ENCODE measurements at regions not wholly inside any gene's neighbourhood (a gene's known extent, or its start where the extent isn't known, plus 50 kb on each side); places are given as distances from the start of the nearest gene placed in this dataset.
A peak's percentile ranks its signal among the peaks of the same experiment; 100 is the strongest.

DNA sequence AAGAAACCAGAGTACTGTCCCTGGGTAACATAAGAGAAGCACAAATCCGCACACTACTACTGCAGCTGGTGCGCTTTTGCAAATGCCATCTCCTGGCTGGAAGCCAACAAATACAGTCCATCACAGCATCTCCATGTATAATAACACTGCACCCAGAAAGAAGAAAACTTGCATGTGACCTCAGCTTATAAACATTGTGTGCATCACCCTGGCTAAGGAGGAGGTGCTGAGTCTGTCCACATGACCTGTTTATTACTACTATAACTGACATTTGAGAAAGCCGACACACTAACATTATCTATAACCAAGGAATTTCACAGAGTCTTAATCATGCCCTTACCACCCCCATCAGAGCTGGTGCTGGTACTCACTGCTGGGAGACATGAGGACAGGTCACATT, 516.8 kb downstream of the CFAP47 start:
- no peak for DNase-seq

DNA sequence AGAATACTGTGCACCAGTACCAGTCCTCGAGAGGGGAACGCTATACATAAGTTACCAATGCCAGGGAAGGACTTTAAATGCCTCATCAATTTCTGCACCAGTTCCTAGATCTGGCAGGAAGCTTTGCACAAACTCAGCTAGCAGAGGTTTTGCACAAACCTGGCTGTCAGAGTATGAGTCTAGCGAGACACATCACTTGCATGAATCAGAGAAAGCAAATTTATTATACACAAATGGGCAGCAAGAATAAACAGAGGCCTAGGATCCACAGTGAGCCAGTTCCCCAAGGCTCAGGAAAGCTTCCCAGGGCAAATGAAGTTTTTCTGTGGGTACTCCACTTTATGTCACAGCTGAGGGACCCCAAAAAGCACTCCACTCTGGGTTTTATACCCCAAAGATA, 523.5 kb downstream of the CFAP47 start:
- no peak for DNase-seq

DNA sequence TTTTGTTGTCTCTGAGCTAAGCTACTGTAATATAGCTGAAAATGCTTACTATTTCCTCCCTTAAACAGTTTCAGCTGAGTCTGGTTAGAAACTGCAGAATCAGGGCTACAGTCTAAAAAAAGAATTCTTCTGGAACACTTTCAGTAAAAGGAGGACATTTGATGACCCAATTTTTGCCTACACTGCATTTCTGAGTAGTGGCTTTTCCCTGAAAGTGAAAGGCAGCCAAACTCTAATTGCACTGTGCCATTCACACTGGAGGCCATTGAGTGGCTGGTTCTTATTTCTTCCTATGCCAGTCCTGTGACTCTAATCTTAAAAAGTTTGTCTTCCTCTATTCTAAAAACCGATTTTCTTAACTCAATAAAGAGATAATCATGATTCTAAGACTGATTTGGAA, 526.0 kb downstream of the CFAP47 start:
- no peak for DNase-seq

DNA sequence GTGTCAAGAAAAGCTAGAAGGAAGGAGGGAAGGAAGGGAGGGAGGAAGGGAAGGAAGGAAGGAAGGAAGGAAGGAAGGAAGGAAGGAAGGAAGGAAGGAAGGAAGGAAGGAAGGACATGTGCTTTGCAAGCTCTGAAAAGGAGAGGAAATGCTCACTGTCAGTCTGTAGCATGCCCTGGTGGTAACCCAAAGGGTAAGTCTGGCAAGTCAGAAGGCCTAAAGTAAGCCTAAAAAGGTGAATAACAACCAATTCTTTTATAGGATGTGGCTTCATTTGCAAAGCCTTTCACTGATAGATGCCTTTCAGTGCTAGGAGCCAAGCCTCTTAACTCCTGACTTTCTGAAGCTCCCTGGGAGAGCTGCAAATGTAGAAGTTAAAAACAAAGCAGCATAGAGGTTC, 542.6 kb downstream of the CFAP47 start:
- no peak for DNase-seq

DNA sequence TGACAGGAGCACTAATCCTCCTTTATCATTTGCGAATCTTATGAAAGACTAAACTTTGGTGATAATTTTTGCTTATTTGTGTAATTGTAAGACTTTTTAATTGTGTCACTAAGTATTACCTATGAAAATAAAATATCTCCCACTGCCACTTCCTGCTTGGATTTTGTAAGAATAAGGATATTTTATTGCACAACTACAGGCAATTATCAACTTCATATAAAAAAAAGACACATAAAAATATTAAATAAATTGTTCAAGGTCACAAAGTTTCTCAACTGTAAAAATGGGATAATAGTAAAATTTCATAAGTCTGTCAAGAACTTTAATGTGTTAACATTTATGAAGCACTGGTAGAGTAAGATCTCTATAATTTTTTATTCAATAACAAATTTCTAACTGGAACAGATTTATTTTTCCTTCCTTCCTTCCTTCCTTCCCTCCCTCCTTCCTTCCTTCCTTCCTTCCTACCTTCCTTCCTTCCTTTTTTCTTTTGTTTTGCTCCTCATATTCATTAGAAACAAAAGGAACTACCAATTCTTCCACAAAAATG, 527.6 kb upstream of the FAM47C start:
- DNase-seq: no peak

DNA sequence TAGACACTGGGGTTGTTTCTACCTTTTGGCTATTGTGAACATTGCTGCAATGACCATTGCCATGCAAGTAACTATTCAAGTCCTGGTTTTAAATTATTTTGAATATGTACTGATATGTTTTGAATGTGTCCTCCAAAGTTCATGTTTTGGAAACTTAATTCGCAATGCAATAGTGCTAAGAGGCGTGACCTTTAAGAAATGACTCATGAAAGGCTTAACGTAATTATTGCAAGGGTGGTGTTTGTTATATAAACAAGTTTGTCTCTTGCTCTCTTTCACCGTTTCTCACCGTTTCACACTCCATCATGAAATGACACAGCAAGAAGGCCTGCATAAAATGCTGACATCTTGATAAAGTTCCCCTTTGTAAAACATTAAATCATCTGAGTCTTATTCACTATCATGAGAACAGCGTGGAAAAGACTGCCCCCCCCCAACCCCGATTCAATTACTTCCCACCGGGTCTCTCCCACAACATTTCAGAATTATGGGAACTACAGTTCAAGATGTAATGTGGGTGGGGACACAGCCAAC, 506.9 kb upstream of the FAM47C start:
- DNase-seq: no peak

DNA sequence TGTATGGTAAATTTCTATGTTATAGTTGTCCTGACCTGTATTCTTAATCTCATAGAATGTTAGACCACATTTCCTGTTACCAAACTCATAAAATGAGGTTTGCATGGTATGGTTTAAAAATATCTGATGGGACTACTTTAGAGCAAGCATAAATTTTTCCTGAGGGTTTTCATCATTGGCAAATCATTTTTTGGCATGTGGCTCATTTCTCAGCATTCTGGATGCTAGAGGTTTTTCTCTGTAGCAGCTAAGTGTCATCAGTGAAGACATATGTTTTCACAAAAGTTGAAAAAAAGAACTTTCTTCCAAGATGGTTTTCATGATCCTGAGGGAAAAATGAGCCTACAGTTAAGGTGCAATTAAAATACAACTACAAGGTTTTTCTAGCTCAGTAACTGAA, 503.5 kb upstream of the FAM47C start:
- DNase-seq: no peak

DNA sequence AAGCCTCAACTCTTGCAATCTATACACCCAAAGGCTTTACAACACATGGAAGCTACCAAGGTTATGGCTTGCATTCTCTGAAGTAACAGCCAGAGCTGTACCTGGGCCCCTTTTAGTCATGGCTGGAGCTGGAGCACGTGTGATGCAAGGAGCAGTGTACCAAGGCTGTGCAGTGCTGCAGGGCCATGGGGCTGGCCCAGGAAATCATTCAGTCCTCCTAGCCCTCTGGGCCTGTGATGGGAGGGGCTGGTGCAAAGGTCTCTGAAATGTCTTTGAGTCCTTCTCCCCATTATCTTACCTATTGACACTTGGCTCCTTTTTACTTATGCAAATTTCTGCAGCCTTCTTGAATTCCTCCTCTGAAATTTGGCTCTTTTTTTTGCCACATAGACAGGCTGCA, 500.1 kb upstream of the FAM47C start:
- DNase-seq: no peak

DNA sequence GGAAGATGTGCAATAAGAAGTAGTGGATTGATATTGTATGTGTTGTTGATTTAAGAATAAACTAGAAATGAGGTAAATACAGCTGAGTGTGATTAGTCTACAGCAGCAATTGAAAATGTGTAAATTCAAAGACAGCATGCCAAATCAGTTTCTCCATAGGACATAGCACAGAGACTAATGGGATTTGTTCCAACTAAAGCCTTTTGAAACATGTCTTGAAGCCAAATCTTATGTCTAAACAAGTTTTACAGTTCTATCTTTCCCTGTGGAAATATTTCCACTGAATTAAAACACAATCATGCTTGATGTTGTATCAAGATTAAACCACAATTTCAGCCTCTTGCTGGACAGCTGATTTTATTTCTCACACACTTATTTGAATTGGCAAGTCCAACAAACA, 497.4 kb upstream of the FAM47C start:
- DNase-seq: no peak

DNA sequence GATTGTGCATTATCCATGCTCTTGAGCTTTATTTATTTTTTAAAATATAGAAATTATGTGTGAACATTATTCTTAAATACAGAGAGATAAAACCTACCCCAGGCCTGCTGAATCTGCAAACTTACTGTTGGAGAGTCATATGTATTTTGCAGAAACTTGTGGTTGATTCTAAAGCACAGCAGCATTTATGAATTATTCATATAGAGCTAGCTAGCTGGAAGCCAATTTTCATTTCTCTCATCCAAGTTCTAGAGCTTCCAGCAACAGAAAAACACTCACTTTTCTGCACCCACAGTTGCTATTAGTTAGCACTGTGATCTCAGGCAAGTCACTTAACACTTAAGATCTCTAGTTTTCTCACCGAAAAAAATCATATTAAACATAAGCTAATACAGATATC, 479.5 kb upstream of the FAM47C start:
- DNase-seq: no peak

DNA sequence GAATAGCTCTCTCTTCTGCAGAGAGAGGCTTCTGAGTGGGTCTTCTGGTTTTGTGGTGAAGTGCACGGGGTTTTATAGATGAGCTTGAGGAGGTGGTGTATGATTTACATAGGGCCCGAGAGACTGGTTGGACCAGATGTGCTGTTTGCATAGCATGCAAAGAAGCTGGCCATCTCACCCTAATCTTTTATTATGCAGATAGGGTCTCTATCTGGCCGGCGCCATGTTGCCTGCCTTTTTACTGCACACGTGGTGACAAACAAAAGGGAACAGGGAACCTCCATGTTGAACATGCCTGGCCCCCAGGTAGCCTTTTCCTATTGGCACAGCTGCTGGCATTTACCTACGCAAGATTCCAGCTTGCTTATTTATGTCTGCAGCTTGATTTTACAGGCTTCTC, 473.3 kb upstream of the FAM47C start:
- DNase-seq: peak; percentile 47

DNA sequence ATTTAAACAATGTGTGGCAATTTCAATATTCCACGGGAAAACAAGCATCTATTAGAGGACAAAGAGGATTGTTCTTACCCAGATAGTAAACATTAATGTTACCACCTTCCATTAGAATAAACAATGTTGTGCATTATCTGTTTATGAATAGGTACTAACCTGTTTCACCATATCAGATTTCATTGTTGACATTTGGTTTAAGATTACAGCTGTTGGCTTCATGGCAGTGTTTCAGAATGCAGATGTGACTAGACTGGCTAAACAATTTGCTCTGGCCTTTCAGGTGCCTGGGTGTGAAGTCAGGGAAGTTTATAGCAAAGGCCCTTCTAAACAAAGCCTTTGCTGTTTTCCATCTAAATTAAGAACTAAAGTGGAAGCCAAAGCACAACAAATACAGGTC, 464.7 kb upstream of the FAM47C start:
- DNase-seq: no peak

DNA sequence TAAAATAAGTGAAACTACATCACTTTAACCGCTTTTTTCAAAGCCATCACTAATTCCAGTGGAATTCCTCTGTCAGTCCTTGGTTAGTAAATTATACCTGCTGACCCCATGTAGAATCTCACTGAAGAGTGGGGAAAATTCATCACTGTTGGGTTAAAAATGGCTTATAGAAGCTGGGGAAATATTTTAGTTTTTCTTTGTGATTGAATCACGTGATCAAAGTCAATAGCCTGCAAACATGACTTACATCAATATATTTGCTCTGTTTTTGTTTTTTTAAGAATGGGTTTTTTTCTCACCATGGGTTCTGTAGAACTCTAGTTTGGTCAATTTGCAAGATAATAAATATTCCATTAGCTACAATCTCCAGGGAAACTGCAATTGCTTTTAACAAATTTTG, 445.2 kb upstream of the FAM47C start:
- DNase-seq: no peak

DNA sequence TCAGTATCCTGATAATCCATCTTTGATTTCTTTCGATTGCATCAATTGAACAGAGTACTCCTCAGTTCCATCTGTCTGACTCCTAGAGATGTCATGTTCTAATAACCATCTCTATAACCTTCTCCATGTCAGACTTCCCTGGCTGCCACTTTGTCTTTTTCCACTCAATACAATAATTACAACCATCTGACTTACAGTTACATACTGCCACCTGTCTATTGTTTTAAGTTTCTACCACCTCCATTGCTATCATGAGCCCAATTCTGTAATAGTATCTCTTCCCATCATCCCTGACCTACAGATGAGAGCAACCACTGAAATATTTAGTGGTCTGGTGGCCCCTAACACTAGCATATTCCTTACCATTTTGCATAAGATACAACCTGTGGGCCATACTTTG, 439.2 kb upstream of the FAM47C start:
- no peak for DNase-seq

DNA sequence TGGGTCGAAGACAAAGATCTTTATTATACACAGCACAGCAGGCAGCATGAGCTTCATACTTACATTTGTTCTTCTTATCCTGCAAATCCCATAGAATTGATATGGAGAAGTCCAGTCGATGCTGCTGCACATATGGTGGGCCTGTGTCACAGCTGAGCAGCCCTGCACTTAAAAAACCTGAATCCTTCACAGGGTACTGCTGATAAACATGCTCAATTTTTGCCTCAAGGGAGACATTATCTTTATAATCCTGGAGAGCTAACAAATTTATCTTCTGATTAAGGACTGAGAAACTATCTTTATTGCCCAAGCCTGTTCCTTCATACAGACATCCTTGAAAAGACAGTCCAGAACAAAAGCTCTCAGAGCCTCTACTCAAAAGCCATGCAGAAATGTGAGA, 434.4 kb upstream of the FAM47C start:
- no peak for DNase-seq

DNA sequence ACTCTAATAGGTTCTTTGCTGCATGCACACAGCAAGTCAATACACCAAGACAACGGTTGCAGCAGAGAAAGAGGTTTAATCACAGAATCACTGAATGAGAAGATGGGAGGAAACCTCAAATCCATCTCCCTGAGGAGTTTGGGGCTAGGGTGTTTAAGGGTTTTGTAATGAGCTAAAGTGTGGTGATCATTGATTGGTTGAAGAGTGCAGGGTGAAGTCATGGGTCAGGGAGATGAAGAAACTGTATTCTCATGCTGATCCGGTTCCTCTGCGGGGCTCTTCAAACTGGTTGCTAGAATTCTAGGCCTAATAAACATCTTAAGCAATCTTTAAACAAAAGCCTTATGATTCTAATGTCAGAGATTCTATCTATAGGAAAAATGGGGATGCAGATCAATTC, 432.5 kb upstream of the FAM47C start:
- no peak for DNase-seq

DNA sequence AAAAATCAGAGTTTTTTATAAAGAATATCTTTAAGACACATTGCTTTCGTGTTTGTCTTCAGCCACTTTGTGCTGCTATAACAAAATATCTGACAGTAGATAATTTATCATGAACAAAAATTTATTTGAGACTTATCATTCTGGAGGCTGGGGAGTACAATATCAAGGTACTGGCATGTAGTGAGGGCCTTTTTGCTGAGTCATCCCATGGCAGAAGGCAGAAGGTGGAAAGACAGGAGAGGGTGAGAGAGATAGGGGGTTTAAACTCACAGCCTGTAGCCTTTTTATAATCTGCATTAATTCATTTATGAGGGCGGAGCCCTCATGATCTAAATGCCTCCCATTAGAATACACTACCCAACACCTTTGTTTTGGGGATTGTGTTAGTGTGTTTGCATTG, 431.2 kb upstream of the FAM47C start:
- no peak for DNase-seq

DNA sequence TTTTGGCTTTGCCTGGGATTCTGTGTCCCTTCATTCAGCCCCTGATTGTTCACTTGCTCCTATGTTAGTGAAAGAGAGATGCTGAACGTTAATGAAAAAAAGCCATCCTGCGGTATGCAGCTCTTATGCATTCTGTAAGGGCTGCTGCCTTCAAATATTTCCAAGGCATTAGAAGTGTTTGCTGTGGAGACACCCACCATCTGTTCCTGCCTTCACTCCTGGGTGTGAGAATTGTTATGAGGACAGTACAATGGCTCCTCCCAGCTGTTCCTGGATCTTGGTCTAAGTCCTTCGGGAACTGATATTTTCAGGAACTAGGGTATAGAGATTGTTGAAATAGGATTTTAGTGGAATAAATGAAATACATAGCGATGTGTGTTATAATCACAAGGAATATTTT, 427.1 kb upstream of the FAM47C start:
- no peak for DNase-seq

DNA sequence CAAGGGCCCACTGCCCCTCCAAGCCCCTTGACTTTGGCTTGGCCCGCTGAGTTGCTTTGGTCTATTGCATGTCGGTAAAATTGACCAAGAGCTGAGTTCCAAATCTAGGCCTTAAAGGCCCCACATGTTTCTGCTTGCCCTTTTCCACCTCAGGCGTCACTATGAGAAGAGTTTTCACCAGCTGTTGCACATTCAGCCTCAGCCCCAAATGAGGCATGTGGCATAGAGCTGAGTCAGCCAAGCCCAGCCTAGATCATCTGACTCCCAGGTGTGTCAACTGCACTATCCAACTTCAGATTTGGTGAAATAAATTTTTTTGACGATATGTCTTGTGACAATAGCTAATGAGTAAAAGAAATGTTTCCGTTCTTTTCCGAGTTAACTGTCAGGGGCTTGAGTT, 424.5 kb upstream of the FAM47C start:
- DNase-seq: no peak

DNA sequence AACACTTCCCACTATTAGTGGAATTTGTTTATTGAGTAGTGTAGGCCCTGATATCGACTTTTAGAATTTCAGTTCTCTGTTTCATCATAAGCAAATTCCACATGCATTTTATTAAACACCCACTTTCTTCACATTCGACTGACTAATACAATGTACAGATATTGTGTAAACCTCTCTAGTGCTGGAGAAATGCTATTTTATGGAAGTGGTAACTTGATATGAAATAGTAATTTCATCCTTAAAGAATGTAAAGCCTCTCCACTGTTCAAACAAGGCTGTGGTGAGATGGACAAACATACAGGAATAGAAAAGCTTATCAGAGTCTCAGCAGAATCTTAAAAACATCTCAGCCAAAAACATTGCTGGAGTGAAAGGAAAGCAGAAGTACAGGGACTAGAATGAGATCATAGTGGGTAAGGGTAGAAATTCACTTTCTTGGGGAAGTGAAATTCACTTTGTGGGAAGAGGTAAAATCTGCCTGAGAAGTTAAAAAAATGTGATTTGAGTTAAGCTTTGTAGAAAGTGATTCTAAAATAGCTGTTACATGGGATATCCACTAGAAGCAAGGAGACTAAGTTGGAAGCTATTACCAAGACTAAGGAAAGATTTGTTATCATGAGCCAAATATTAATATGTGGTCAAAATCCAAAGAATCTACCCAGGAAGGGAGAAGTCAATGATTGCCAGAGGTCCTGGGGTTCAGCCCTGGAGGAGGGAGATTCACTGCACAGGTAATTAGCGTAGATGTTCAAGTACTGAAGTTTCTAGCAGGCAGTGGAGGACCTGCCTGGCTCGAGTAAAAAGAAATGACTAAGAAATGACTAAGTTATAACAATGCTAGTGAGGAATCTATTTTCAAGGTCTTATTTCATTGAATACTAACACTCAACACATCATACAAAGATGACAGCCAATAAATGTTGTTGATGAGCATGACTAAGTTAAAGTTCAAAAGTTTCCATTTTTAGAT, 398.3 kb upstream of the FAM47C start:
- no peak for DNase-seq

DNA sequence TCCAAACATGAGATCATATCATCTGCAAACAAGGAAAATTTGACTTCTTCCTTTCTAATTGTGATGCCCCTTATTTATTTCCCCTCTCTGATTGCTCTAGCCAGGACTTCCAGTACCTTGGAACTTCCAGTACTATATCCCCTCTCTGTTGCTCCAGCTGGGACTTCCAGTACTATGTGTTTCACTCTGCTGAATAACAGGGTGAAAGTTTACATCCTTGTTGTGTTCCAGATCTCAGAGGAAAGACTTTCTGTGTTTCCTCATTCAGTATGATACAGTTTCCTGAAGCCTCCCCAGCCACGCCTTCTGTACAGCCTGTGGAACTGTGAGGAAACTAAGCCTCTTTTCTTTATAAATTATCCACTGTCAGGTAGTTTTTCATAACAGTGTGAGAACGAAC, 381.3 kb upstream of the FAM47C start:
- no peak for DNase-seq

DNA sequence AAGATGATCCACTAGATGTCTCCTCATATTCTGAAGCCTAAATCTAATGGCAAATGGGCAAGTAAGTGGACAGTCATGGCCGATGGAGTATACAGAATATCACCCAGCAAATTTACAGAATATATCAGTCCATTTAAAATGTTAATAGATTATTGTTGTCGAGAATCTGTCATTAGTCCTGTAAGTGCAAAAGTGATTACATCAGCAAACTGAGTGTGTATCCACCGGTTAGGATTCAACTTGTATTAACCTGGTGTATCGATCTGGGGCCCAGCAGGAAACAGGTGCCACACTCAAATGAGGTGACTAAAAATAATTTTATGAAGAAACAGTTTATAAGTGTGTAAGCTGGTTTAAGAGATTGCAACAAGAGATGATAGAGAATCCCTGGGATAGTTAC, 367.9 kb upstream of the FAM47C start:
- DNase-seq: no peak

DNA sequence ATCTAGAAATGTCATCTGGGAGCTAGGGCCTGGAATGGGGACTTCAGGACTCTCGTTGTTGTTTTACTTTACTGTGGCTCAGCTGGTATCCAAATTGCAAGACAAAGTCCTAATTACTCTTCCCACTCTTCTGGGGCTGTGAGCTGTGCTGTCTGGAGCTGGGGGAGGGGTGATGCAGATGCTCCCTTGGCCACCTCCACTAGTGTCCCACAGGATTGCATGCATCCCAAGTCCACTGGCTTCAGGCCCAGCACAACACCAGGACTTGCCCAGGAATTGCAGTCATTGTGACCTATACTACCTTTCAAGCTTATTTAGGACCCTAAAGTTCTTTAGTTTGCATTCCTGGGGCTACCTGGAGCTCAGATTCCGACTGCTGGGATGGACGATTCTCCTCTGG, 366.1 kb upstream of the FAM47C start:
- DNase-seq: no peak

DNA sequence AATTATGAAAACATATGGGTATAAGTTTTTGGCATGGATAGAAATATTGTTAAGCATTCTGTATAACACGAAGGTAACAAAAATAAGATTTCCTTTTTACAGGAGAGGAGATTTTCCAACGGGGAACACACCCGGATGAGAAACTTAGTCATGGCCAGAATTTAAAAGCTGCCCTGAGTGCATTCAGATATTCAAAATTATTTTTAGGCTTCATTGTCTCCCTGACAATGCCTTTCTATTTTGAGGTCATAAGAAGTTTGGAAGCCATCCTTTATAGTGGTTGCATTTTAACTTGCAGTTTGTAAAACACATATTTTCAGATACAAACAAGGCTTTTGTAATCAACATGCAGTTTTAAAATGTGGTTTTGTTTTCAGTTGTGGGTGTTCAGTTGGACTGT, 357.5 kb upstream of the FAM47C start:
- DNase-seq: no peak

DNA sequence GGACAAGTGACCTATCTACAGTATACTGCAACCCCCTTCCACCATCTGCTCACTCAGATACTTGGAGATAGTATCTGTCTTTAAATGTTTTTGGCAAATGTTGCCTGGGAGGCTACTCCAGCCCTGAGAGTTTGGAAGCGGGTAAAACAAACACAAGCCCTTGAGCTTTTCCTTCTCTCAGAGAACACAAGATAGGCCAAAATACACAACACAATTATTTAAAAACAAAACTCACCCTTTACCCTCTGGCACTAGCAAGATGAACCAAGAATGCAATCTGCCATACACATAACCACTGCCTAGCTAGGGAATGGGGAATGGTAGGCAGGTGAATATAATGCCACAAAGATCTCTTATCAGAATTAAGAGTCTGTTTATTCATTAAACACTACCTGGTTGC, 324.7 kb upstream of the FAM47C start:
- no peak for DNase-seq

Measured in NCI-H1048 (cell line).